GM12892 (cell line): ENCODE measurements at regions not wholly inside any gene's neighbourhood (a gene's known extent, or its start where the extent isn't known, plus 50 kb on each side); places are given as distances from the start of the nearest gene placed in this dataset.

Experiments used
- POLR2A ChIP-seq: IDR thresholded peaks from 2 replicates; pipeline ENCODE4 v1.6.1; 2011; ENCODE audit warnings: low read depth, low read length, control low read depth
- POLR2AphosphoS5 ChIP-seq: IDR thresholded peaks from 2 replicates; pipeline ENCODE4 v1.6.1; 2011; ENCODE audit warnings: low read depth, low read length, control low read depth
- TAF1 ChIP-seq: IDR thresholded peaks from 2 replicates; pipeline ENCODE4 v1.6.1; 2011; ENCODE audit warnings: low read depth, mild to moderate bottlenecking, control low read depth, low read length, borderline replicate concordance

DNA sequence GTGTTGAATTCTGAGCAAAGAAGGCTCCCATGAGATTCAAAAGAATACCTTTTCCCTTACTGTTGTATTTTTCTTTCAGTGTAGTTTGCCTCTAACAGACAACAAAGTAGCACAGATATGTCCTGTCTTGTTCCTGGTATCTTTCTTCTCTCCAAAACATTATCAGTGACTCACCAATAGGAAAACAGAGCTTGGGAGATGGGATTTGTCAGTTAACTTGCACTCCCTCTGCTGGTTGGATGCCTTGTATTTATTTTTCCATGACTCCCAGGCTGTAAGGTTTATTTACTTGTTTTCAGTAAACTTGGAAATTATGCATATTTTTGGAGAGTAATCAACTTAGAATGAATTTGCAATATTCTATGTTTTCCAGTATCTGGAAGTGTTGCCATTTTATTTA, 129.7 kb downstream of the SAMD9 start:
- TF ChIP-seq TAF1: no peak
- TF ChIP-seq POLR2A: no peak
- TF ChIP-seq POLR2AphosphoS5: no peak
